Fibroblast of lung (primary cell): ENCODE measurements at regions not wholly inside any gene's neighbourhood (a gene's known extent, or its start where the extent isn't known, plus 50 kb on each side); places are given as distances from the start of the nearest gene placed in this dataset.

Experiments
- DNase-seq, 2 donors: peaks; one replicate each; pipeline versions ENCODE4 v3.0.0 to v3.0.0-alpha.2; 2010; ENCODE audit warnings: low read depth in 2 of 2
- H2AFZ ChIP-seq: 2 replicates; pipeline ENCODE4 v1.5.1; 2012; ENCODE audit warnings: low read length, control low read depth, inconsistent platforms
- H3K27ac ChIP-seq: 2 replicates; pipeline ENCODE4 v1.5.1; 2011; ENCODE audit warnings: low read length, control low read depth; ENCODE audit not compliant: insufficient read depth
- H3K27me3 ChIP-seq: 2 replicates; pipeline ENCODE4 v1.5.1; 2011; ENCODE audit warnings: mild to moderate bottlenecking, low read length; ENCODE audit not compliant: control insufficient read depth, insufficient read depth
- H3K36me3 ChIP-seq: 2 replicates; pipeline ENCODE4 v1.5.1; 2011; ENCODE audit warnings: low read length; ENCODE audit not compliant: control insufficient read depth, insufficient read depth
- H3K4me1 ChIP-seq: 2 replicates; pipeline ENCODE4 v1.5.1; 2011; ENCODE audit warnings: low read length; ENCODE audit not compliant: control insufficient read depth, insufficient read depth; ENCODE audit errors: extremely low read depth
- H3K4me2 ChIP-seq: 2 replicates; pipeline ENCODE4 v1.5.1; 2011; ENCODE audit warnings: low read length, control low read depth; ENCODE audit not compliant: insufficient read depth; ENCODE audit errors: extremely low read depth
- H3K4me3 ChIP-seq, 4 experiments: fragments of 200-600 bp in 1 of 4; sonication (generic) in 1 of 4; replicated peaks in 1 of 4; 2 replicates each; pipeline ENCODE4 v1.5.1; 2011 to 2016; ENCODE audit warnings: low read length in 4 of 4, low read depth in 3 of 4, mild to moderate bottlenecking in 3 of 4, control low read depth in 2 of 4, inconsistent platforms in 1 of 4, mixed read lengths in 1 of 4; ENCODE audit not compliant: insufficient read depth in 1 of 4; ENCODE audit errors: control extremely low read depth in 1 of 4
- H3K79me2 ChIP-seq: 2 replicates; pipeline ENCODE4 v1.5.1; 2012; ENCODE audit warnings: mild to moderate bottlenecking, low read length, inconsistent platforms; ENCODE audit not compliant: control insufficient read depth, insufficient read depth
- H3K9ac ChIP-seq: 2 replicates; pipeline ENCODE4 v1.5.1; 2011; ENCODE audit warnings: mild to moderate bottlenecking, low read length, control low read depth; ENCODE audit not compliant: insufficient read depth
- H3K9me3 ChIP-seq: 2 replicates; pipeline ENCODE4 v1.5.1; 2012; ENCODE audit warnings: low read depth, low read length; ENCODE audit not compliant: control insufficient read depth, insufficient read depth
- H4K20me1 ChIP-seq: 2 replicates; pipeline ENCODE4 v1.5.1; 2011; ENCODE audit warnings: low read length; ENCODE audit not compliant: control insufficient read depth, insufficient read depth; ENCODE audit errors: extremely low read depth
- CTCF ChIP-seq, 2 donors: IDR thresholded peaks in 1 of 2; conservative IDR thresholded peaks in 1 of 2; 1 replicate in 1 of 2; 2 replicates in 1 of 2; pipeline ENCODE4 v1.5.1; 2011 to 2012; ENCODE audit warnings: low read length in 2 of 2, control low read depth in 1 of 2, inconsistent platforms in 1 of 2, low read depth in 1 of 2, mild to moderate bottlenecking in 1 of 2
- EZH2 ChIP-seq: IDR thresholded peaks from 2 replicates; pipeline ENCODE4 v1.5.1; 2012; ENCODE audit warnings: low read length, control low read depth, mild to moderate bottlenecking; ENCODE audit errors: missing control alignments

- H3K4me3 ChIP-seq, result no peak overlapping the region
- H3K4me1 ChIP-seq, result no peaks in the 10 kb centered on the region
- no peak for TF ChIP-seq CTCF (conservative IDR thresholded peaks at IDR 0.05 in 1 of 2, IDR thresholded peaks at IDR 0.05 in 1 of 2; ENCODE audit: low read depth in 1 of 2, low read length in 2 of 2)
- TF ChIP-seq EZH2, result no peak
- DNase-seq, result no peak
- no peaks in the 10 kb centered on the region for H4K20me1 ChIP-seq
- H3K9ac ChIP-seq, result no peak overlapping the region
- no peak overlapping the region for H3K4me2 ChIP-seq
- no peak overlapping the region for H3K27ac ChIP-seq
- no peaks in the 10 kb centered on the region for H3K27me3 ChIP-seq
- H2AFZ ChIP-seq, result no peak overlapping the region
- H3K9me3 ChIP-seq, result no peaks in the 10 kb centered on the region
- no peaks in the 10 kb centered on the region for H3K36me3 ChIP-seq
- no peaks in the 10 kb centered on the region for H3K79me2 ChIP-seq
Measured at GRCh38 chr15:61501815-61502389, 272.8 kb upstream of the RORA start.

GRCh38 chr15:61500951-61501620, 272.0 kb upstream of the RORA start:
- Histone ChIP-seq H3K9ac (no peak overlapping the region), H3K4me2 (no peak overlapping the region), H3K79me2 (no peaks in the 10 kb centered on the region), H3K36me3 (no peaks in the 10 kb centered on the region), H3K27me3 (no peaks in the 10 kb centered on the region), H2AFZ (no peak overlapping the region), H3K27ac (no peak overlapping the region), H3K4me1 (no peaks in the 10 kb centered on the region), H4K20me1 (no peaks in the 10 kb centered on the region), H3K4me3 (no peak overlapping the region), H3K9me3 (no peaks in the 10 kb centered on the region)
- TF ChIP-seq EZH2 (no peak), CTCF (conservative IDR thresholded peaks at IDR 0.05 in 1 of 2, IDR thresholded peaks at IDR 0.05 in 1 of 2; ENCODE audit: low read depth in 1 of 2, low read length in 2 of 2) (no peak)
- no peak for DNase-seq

- TF ChIP-seq EZH2, result no peak
- TF ChIP-seq CTCF (conservative IDR thresholded peaks at IDR 0.05 in 1 of 2, IDR thresholded peaks at IDR 0.05 in 1 of 2; ENCODE audit: low read depth in 1 of 2, low read length in 2 of 2), result no peak
- Histone ChIP-seq H3K36me3 (no peaks in the 10 kb centered on the region), H3K4me2 (no peak overlapping the region), H2AFZ (no peak overlapping the region), H3K9ac (no peak overlapping the region), H3K4me1 (no peaks in the 10 kb centered on the region), H3K79me2 (no peaks in the 10 kb centered on the region), H3K27me3 (no peaks in the 10 kb centered on the region), H3K9me3 (no peaks in the 10 kb centered on the region), H4K20me1 (no peaks in the 10 kb centered on the region), H3K27ac (no peak overlapping the region), H3K4me3 (no peak overlapping the region)
- no peak for DNase-seq
Measured at GRCh38 chr15:61500523-61500922, 271.4 kb upstream of the RORA start.
